HAP-1 (cell line): ENCODE measurements at regions not wholly inside any gene's neighbourhood (a gene's known extent, or its start where the extent isn't known, plus 50 kb on each side); places are given as distances from the start of the nearest gene placed in this dataset.

ENCODE experiments used
- DNase-seq, 2 experiments: peaks; one replicate each; pipeline ENCODE4 v3.0.0-alpha.2; 2016 to 2020; ENCODE audit warnings: low spot score in 2 of 2
- H3K27me3 ChIP-seq: fragments of 250-450 bp; sonication (Bioruptor Pico); 2 replicates; pipeline ENCODE4 v1.5.1; 2020; ENCODE audit warnings: low read depth, mild to moderate bottlenecking, moderate library complexity
- H3K36me3 ChIP-seq: fragments of 250-450 bp; sonication (Bioruptor Pico); replicated peaks from 2 replicates; pipeline ENCODE4 v1.5.1; 2020; ENCODE audit warnings: mild to moderate bottlenecking
- H3K4me1 ChIP-seq: fragments of 250-450 bp; sonication (Bioruptor Pico); 2 replicates; pipeline ENCODE4 v1.5.1; 2020; ENCODE audit warnings: mild to moderate bottlenecking
- H3K4me3 ChIP-seq: fragments of 250-450 bp; sonication (Bioruptor Pico); 2 replicates; pipeline ENCODE4 v1.5.1; 2020; ENCODE audit warnings: mild to moderate bottlenecking, moderate library complexity
- H3K9me3 ChIP-seq: fragments of 250-450 bp; sonication (Bioruptor Pico); 2 replicates; pipeline ENCODE4 v1.5.1; 2020; ENCODE audit warnings: mild to moderate bottlenecking, moderate library complexity
- in situ Hi-C: fragments of 300-500 bp; cut with MboI; formaldehyde crosslinking; loops from 3 replicates; pipeline ENCODE4 v1.14.3; 2020; ENCODE audit warnings: low sequenced_read_pairs, inconsistent platforms, mixed read lengths

DNA sequence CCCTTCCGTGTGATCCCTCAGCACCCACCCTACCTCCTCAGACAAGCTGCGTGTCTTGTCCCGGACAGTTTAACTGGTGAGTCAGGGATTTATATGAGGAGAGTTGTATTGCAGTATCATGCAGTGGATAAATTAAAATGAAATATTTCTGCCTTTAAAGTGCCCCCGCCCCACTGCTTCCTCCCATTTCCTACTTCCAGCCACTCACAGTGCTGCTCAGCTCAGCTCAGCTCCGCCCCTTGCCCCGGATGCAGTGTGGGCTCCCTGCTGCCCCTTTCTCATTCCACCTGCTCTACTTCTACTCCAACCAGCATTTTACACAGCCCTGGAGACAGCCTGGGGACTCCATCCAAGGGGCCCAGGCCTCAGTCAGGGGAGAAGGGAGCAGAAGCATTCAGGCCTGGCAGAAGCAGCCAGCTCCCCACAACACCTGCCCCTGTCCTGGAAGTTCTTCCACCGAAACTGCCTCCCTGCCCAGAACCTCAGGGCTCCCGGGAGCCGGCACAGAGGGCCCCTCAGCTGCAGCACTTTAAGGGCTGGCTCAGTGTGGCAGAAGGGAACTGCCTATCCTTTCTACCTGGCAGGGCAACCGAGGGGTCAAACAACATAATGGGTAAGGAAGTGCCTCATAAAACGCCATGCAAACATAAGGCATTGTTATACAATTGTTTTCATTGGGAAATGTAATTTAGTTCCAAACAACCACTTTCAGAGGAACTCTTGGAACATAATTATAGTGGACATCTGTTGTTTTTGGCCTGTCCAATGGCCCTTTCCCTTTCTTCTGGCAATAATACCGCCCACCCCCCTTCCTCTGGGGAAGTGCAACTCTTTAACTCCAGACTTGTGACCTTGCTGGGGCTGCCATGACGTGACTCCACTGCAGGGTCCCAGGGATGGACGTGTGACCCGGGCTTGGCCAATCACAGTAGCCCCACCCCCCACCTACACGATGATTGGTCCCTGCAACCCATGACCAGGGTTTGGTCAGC, 102.3 kb downstream of the LIPG start:
- no peak for DNase-seq
- in situ Hi-C loops = no loop called here

DNA sequence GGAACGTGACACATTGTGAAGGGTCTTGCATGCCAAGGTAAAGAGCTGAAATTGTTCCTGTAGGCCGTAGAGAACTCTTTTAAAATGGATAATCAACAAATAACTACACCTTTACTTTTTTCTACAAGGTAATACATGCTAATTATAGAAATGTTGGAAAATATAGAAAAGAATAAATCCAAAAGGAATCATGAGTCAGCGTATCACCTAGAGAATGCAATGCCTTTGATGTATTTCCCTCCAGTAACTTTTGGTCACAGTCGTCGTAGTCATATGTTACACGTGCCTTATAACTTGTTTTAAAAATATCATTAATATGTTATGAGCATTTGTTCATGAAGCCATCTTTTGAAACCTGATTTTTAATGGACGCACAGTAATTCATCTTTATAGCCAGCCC, 100.6 kb downstream of the LIPG start:
- in situ Hi-C loops = no loop called here
- no peak for DNase-seq
- H3K4me1 ChIP-seq = no peaks in the 10 kb centered on the region
- H3K4me3 ChIP-seq = no peak overlapping the region
- H3K9me3 ChIP-seq = no peaks in the 10 kb centered on the region
- H3K36me3 ChIP-seq = no peaks in the 10 kb centered on the region
- peaks cover 6% of the 10 kb centered on the region; the same call in 1 of the 2 replicates for H3K27me3 ChIP-seq

More for the DNA sequence above, 102.3 kb downstream of the LIPG start:
- no peaks in the 10 kb centered on the region for H3K4me1 ChIP-seq
- no peaks in the 10 kb centered on the region; the same call in 1 of the 2 replicates for H3K9me3 ChIP-seq
- peaks cover 9% of the 10 kb centered on the region; the same call in 1 of the 2 replicates for H3K27me3 ChIP-seq
- no peak overlapping the region for H3K4me3 ChIP-seq
- no peaks in the 10 kb centered on the region for H3K36me3 ChIP-seq

DNA sequence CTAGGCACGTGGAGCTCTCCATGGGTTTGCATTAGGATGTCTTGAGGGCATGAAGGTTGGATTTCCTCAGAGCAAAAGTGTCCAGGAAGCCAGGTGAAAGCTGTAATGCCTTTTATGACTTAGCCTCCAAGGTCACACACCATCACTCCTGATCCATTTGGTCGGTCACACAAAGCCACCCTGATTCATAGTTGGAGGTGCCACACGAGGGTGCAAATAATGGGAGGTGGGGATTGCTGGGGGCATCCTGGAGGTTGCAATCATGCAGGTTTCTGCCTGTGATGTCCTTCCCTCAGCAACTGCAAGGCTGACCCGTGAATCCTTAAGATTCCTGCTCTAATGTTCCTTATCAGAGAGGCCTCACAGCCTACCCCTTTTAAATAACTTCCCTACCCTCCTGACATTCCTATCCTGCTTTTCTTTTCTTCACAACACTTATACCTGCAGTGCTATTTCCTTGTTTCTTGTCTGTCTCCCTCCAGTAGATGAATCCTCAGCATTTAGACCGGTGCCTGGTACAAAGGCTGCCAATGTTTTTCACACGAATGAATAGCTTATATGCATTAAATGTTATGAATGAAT, 97.1 kb downstream of the LIPG start:
- no peak for DNase-seq
- in situ Hi-C loops = no loop called here
- H3K9me3 ChIP-seq = no peaks in the 10 kb centered on the region
- H3K4me1 ChIP-seq = no peaks in the 10 kb centered on the region
- no peaks in the 10 kb centered on the region for H3K36me3 ChIP-seq
- no peaks in the 10 kb centered on the region for H3K27me3 ChIP-seq
- no peak overlapping the region for H3K4me3 ChIP-seq

DNA sequence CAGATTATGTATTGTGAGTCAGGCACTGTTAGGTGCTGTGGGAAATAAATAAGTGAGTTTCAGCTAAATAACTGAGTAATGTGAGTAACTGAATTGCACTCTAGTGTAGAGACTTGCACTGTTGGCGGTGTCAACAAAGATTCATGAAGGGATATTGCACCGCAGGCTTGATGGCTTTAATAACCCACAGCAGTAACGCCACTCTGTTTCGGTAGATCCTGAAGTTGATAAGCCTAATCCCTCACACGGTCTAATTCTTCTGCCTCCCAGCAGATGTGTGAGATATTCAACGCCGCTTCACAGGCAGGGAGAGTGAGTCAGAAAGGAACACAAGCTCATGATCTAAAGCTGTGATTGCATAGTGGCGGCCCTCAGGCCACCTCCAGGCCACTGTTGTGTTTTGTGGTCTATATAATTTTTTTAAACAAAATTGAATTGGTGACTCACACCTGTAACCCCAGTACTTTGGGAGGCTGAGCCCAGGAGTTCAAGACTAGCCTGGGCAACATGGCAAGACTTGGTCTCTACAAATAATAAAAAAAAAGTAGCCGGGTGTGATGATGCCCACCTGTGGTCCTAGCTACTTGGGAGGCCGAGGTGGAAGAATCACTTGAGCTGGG, 94.3 kb downstream of the LIPG start:
- DNase-seq = no peak
- in situ Hi-C loops = no loop called here
- Histone ChIP-seq H3K27me3 (no peaks in the 10 kb centered on the region), H3K36me3 (no peaks in the 10 kb centered on the region), H3K9me3 (no peaks in the 10 kb centered on the region), H3K4me3 (no peak overlapping the region), H3K4me1 (no peaks in the 10 kb centered on the region)

DNA sequence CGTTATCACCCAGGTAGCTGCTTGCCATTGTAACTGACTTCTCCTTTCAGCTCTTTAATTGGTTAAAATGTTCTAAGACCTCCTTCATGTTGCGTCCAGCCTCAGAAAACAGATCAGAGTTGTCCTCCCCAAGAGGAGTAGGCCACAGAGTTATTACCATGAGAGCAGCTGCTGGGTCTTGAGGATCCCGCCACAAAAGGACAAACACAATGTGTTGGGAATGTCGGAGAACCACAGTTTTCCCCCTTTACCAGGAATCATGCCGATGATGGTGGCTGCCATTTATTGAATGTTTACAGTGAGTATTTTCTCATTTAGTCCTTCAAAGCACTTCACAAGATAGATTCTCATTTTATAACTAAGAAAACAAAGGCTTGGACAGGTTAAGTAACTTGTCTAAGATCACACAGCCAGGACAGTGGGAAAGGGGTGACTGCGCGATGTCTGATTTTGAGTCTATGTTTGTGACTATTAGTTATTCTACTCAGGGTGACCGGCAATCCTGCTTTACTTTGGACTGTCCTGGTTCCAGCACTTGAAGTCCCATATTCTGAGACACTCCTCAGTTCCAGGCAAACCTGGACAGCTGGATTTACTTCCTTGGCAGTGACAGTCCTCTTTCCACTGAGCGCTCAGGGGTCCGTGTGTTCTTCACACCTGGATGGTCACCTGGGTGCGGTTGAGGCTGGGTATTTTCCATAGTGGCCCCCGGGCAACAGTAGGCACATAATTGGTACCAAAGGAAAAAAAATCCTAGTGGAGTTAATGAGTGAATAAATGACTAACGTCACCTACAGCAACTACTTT, 93.6 kb downstream of the LIPG start:
- in situ Hi-C loops = no loop called here
- no peak for DNase-seq
- no peaks in the 10 kb centered on the region for H3K9me3 ChIP-seq
- no peak overlapping the region for H3K4me3 ChIP-seq
- H3K27me3 ChIP-seq = no peaks in the 10 kb centered on the region
- H3K36me3 ChIP-seq = no peaks in the 10 kb centered on the region
- no peaks in the 10 kb centered on the region for H3K4me1 ChIP-seq

DNA sequence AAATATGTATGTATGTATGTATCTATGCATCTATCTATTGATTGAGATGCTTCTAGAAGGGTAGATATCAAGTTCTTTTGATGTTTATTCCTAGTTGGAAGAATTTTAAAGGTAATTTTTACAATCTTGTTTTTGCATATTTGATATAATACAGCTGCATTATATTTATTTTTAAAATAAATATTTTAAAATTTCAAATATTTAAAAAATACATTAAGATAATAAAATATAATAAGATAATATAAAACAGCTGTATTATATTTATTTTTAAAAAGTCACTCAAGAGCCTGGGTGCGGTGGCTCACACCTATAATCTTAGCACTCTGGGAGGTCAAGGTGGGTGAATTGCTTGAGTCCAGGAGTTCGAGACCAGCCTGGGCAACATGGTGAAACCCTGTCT, 92.5 kb downstream of the LIPG start:
- H3K4me3 ChIP-seq = no peak overlapping the region
- in situ Hi-C loops = no loop called here
- H3K4me1 ChIP-seq = no peaks in the 10 kb centered on the region
- no peaks in the 10 kb centered on the region for H3K36me3 ChIP-seq
- no peaks in the 10 kb centered on the region for H3K27me3 ChIP-seq
- H3K9me3 ChIP-seq = no peaks in the 10 kb centered on the region
- DNase-seq = no peak

DNA sequence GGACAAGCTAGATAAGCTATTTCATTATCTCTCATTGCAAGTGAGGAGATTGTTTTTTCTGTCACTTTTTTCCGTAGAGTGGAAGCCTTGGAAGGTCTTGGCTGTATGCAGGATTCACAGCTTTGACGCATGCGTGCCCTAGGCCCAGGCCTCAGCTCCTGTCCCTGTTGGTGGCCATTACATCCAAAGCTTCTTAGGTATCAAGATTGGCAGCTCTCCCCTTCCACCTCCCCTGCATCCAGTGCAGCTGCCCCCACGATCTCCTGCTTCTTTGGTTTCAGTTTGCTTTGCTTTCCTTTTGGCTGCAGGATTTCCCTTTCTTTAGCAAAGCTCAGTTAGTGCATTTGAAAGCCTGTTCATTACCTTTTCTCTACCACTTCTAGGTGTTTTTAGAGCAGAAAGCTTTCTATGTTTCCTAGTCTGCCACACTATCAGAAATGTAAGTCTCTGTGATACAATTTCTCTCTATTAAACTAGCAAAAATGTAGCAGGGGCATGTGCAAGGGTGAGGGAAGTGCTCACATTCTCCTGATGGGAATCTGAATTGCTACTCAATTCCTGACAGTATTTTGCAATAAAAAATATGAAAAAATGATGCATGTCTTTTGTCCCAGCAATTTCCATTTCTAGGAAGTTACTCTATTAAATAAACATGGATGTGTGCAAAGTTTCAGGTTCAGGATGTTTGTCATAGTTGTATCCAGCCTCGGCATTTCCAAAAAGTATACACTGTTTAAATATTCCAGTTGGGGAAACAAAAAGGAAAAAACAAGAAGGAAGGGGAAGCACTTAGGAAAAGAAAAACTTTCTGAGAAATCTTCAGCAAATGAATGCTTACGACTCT, 91.2 kb downstream of the LIPG start:
- Histone ChIP-seq H3K4me3 (no peak overlapping the region), H3K9me3 (no peaks in the 10 kb centered on the region), H3K36me3 (no peaks in the 10 kb centered on the region), H3K4me1 (no peaks in the 10 kb centered on the region), H3K27me3 (no peaks in the 10 kb centered on the region)
- in situ Hi-C loops = no loop called here
- no peak for DNase-seq

DNA sequence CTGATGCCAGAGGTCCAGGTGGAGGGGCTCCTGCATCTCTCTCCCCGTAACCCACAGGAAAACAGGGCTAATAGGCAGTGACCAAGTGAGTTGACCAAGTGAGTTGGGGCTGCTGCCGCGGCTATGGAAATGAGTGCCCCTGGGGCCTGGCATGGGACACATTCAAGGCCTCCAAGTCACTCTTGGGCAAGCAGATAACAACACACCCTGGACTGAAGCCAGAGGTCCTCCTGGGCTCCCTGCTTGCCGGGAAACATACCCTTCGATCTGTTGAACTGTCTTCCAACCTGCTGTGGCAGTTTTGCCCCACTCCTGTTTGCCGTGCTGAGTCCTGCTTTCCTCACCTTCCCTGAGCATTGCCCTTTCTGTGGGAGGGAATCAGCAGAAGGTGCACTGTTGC, 89.2 kb downstream of the LIPG start:
- H3K4me1 ChIP-seq = no peaks in the 10 kb centered on the region
- DNase-seq = no peak
- no peaks in the 10 kb centered on the region for H3K9me3 ChIP-seq
- H3K27me3 ChIP-seq = no peaks in the 10 kb centered on the region
- no peak overlapping the region for H3K4me3 ChIP-seq
- no peaks in the 10 kb centered on the region for H3K36me3 ChIP-seq
- in situ Hi-C loops = no loop called here

DNA sequence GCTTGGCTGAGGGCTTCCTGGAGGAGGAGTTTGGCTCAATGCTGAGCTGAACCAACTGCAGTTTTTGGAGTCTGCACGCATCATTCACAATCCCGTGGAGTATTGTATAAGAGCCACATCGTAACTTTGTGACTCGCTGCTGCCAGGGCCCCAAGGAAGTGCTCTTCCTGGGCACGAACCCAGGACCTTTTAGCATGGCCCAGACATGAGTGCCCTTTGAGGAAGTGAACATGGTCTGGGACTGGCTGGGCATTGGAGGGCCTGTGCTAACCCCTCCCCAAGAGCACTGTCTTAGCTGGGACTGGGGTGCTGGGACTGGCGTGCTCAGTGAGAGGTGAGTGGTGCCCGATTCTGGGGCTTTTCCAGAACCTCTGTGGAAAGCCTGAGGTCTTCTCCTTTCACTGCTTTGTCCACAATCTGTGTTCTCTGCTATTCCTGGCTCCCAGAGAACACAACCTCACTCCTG, 88.6 kb downstream of the LIPG start:
- DNase-seq = no peak

DNA sequence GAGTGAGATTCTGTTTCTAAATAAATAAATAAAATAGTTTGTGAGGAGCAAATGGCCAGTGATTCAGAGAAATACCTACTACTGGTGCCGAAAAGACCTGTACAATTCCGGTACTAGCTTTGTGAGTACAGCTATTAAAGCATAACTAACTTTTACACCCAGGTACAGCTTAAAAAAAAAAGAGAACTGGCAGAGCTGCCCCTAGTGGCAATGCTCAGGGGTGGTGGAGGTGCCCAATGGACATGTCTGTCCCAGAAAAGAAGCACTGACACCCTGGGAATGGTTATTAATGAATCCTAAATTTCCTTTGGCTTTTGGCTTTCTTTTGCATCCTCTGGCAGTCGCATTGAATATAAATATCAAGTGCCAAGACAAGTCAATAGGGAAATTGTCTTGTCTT, 87.0 kb downstream of the LIPG start:
- Histone ChIP-seq H3K27me3 (no peaks in the 10 kb centered on the region), H3K4me1 (no peaks in the 10 kb centered on the region), H3K9me3 (no peaks in the 10 kb centered on the region), H3K36me3 (no peaks in the 10 kb centered on the region), H3K4me3 (no peak overlapping the region)
- in situ Hi-C loops = no loop called here
- no peak for DNase-seq

More for the DNA sequence above, 88.6 kb downstream of the LIPG start:
- in situ Hi-C loops = no loop called here
- Histone ChIP-seq H3K9me3 (no peaks in the 10 kb centered on the region), H3K4me3 (no peak overlapping the region), H3K27me3 (no peaks in the 10 kb centered on the region), H3K36me3 (no peaks in the 10 kb centered on the region), H3K4me1 (no peaks in the 10 kb centered on the region)
